Suprapubic skin (tissue), 4 donors: ENCODE measurements at regions not wholly inside any gene's neighbourhood (a gene's known extent, or its start where the extent isn't known, plus 50 kb on each side); places are given as distances from the start of the nearest gene placed in this dataset.

Experiments
- DNase-seq, 2 donors: peaks; one replicate each; pipeline ENCODE4 v3.0.0-alpha.2; 2019; ENCODE audit warnings: low spot score in 2 of 2
- H3K27ac ChIP-seq: fragments of 200-600 bp; sonication (generic); one replicate; pipeline ENCODE4 v1.5.1; 2019
- H3K27me3 ChIP-seq: fragments of 200-600 bp; sonication (generic); one replicate; pipeline ENCODE4 v1.5.1; 2019
- H3K36me3 ChIP-seq: fragments of 200-600 bp; sonication (generic); one replicate; pipeline ENCODE4 v1.5.1; 2019
- H3K4me1 ChIP-seq: fragments of 200-600 bp; sonication (generic); one replicate; pipeline ENCODE4 v1.5.1; 2019
- H3K4me3 ChIP-seq: fragments of 200-600 bp; sonication (generic); one replicate; pipeline ENCODE4 v1.5.1; 2019; ENCODE audit warnings: mild to moderate bottlenecking
- H3K9me3 ChIP-seq: fragments of 200-600 bp; sonication (generic); one replicate; pipeline ENCODE4 v1.5.1; 2019
- CTCF ChIP-seq, 2 donors: fragments of 200-600 bp in 1 of 2; fragments of 450-650 bp in 1 of 2; sonication (generic) in 1 of 2; IDR thresholded peaks; one replicate each; pipeline ENCODE4 v1.5.1; 2016 to 2019; ENCODE audit warnings: antibody characterized with exemption in 2 of 2, mild to moderate bottlenecking in 1 of 2, moderate library complexity in 1 of 2
- EP300 ChIP-seq: sonication (generic); formaldehyde crosslinking; IDR thresholded peaks from one replicate; pipeline ENCODE4 v1.6.1; 2017; ENCODE audit warnings: antibody characterized with exemption
- POLR2A ChIP-seq, 2 donors: fragments of 450-650 bp; IDR thresholded peaks; one replicate each; pipeline ENCODE4 v1.6.1; 2017; ENCODE audit warnings: antibody characterized with exemption in 2 of 2, mild to moderate bottlenecking in 2 of 2, moderate library complexity in 2 of 2
- POLR2AphosphoS5 ChIP-seq, 3 donors: sonication (generic); formaldehyde crosslinking; IDR thresholded peaks; one replicate each; pipeline ENCODE4 v1.6.1; 2017; ENCODE audit warnings: antibody characterized with exemption in 3 of 3
- whole genome bisulfite sequencing: methylation state at CpG from one replicate; pipeline ENCODE4 v1.1.5; 2018; 5-methylcytosine and 5-hydroxymethylcytosine counted together

DNA sequence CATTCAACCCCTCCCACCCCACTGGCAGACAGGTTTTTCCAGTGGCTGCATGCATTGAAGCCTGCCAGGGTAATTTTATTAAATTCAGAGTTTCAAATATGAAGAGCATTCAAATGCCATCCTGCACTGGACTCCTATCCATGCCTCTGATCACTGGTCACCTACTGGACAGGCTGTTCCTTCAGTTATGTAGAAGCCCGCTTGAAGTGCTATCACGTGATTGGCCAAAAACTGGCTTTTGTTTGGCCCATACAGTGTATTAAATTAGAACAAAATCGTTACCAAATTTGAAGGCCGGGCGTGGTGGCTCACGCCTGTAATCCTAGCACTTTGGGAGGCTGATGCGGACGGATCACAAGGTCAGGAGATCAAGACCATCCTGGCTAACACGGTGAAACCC lies 464.1 kb downstream of the TSN start:
- no peak overlapping the region for H3K27ac ChIP-seq
- DNase-seq, result no peak
- H3K27me3 ChIP-seq, result peaks cover 4% of the 10 kb centered on the region
- TF ChIP-seq POLR2A (IDR thresholded peaks at IDR 0.05) (no peak), POLR2AphosphoS5 (IDR thresholded peaks at IDR 0.05) (no peak), CTCF (IDR thresholded peaks at IDR 0.05) (no peak), EP300 (no peak)
- H3K9me3 ChIP-seq, result no peaks in the 10 kb centered on the region
- WGBS, result 95% methylated on average over 9 of the region's 9 CpGs
- no peak overlapping the region for H3K4me3 ChIP-seq
- no peaks in the 10 kb centered on the region for H3K36me3 ChIP-seq
- H3K4me1 ChIP-seq, result no peaks in the 10 kb centered on the region

DNA sequence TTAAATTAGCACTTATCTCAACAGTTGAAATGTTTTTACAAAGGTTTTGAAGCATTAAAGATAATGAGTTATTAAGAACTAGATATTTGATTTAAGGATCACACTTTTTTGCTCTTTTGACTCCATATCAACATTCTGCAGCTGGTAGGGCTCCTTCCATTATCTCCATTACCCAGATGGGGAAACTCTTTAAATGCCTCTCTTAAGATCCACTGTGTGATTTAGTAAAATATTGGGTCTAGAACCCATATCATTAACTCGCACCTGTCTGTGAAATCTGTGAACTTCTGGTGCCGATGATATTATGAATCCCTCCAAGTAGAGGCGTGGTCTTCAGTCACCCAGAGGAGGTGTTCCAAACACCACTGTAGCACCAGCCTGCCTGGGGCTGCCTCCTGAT lies 466.2 kb downstream of the TSN start:
- no peak overlapping the region for H3K27ac ChIP-seq
- H3K36me3 ChIP-seq, result no peaks in the 10 kb centered on the region
- H3K27me3 ChIP-seq, result peaks cover 4% of the 10 kb centered on the region
- WGBS, result 94% methylated on average over 3 of the region's 3 CpGs
- no peak for DNase-seq
- H3K9me3 ChIP-seq, result no peaks in the 10 kb centered on the region
- H3K4me3 ChIP-seq, result no peak overlapping the region
- TF ChIP-seq POLR2AphosphoS5 (IDR thresholded peaks at IDR 0.05), result no peak
- no peak for TF ChIP-seq EP300
- no peak for TF ChIP-seq POLR2A (IDR thresholded peaks at IDR 0.05)
- TF ChIP-seq CTCF (IDR thresholded peaks at IDR 0.05), result no peak
- no peaks in the 10 kb centered on the region for H3K4me1 ChIP-seq

GRCh38 chr2:122231296-122231695 lies 475.8 kb downstream of the TSN start:
- Histone ChIP-seq H3K36me3 (no peaks in the 10 kb centered on the region), H3K9me3 (no peaks in the 10 kb centered on the region), H3K27me3 (no peaks in the 10 kb centered on the region), H3K27ac (no peak overlapping the region), H3K4me1 (no peaks in the 10 kb centered on the region), H3K4me3 (no peak overlapping the region)
- WGBS, result 92% methylated on average over 7 of the region's 7 CpGs
- DNase-seq, result no peak
- TF ChIP-seq CTCF (IDR thresholded peaks at IDR 0.05) (no peak), POLR2A (IDR thresholded peaks at IDR 0.05) (no peak), EP300 (no peak), POLR2AphosphoS5 (IDR thresholded peaks at IDR 0.05) (no peak)

- DNase-seq, result no peak
- TF ChIP-seq EP300 (no peak), CTCF (IDR thresholded peaks at IDR 0.05) (no peak), POLR2A (IDR thresholded peaks at IDR 0.05) (no peak), POLR2AphosphoS5 (IDR thresholded peaks at IDR 0.05) (no peak)
- no peak overlapping the region for H3K27ac ChIP-seq
- 92% methylated on average over 1 of the region's 1 CpG for WGBS
- H3K9me3 ChIP-seq, result no peaks in the 10 kb centered on the region
- H3K27me3 ChIP-seq, result no peaks in the 10 kb centered on the region
- H3K36me3 ChIP-seq, result no peaks in the 10 kb centered on the region
- no peak overlapping the region for H3K4me3 ChIP-seq
- H3K4me1 ChIP-seq, result no peaks in the 10 kb centered on the region
These were observed 477.9 kb downstream of the TSN start for GRCh38 chr2:122233372-122233771.

- no peaks in the 10 kb centered on the region for H3K9me3 ChIP-seq
- no peaks in the 10 kb centered on the region for H3K4me1 ChIP-seq
- no peak overlapping the region for H3K4me3 ChIP-seq
- no peak overlapping the region for H3K27ac ChIP-seq
- 61% methylated on average over 7 of the region's 7 CpGs for WGBS
- no peaks in the 10 kb centered on the region for H3K36me3 ChIP-seq
- no peak for TF ChIP-seq EP300
- no peak for TF ChIP-seq CTCF (IDR thresholded peaks at IDR 0.05)
- TF ChIP-seq POLR2AphosphoS5 (IDR thresholded peaks at IDR 0.05), result no peak
- TF ChIP-seq POLR2A (IDR thresholded peaks at IDR 0.05), result no peak
- no peaks in the 10 kb centered on the region for H3K27me3 ChIP-seq
- DNase-seq, result no peak
These were observed 480.9 kb downstream of the TSN start for GRCh38 chr2:122236152-122236874.
